Fibroblast of peridontal ligament (primary cell): ENCODE measurements at regions not wholly inside any gene's neighbourhood (a gene's known extent, or its start where the extent isn't known, plus 50 kb on each side); places are given as distances from the start of the nearest gene placed in this dataset.
"Not testable (repeated sequence)": the region's sequence is repeated elsewhere in the genome, so short reads cannot be mapped to it uniquely, and the experiment has no call there.

ENCODE experiments used
- DNase-seq: peaks from one replicate; pipeline ENCODE4 v3.0.0-alpha.2; 2010; ENCODE audit errors: extremely low read depth

GRCh38 chr1:177891809-177892208 lies 78.0 kb downstream of the SEC16B start:
- DNase-seq = no peak

DNA sequence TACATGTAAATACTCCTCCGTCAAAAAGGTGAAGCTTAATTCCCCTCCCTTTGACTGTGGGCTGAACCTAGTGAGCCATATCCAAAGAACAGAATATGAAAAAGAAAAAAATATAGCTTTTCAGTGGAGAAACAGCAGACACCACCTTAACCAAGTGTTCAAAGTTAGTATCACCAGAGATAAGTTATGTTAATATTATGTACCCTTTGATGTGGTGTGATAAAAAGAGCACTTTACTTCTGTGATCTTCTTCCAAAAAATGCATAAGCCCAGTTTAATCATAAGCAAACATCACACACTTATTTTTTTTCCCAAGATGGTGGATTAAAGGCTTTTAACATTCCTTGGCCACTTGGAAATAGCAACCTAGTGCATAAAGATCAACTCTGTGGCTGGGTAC lies 79.4 kb downstream of the SEC16B start:
- no peak for DNase-seq

DNA sequence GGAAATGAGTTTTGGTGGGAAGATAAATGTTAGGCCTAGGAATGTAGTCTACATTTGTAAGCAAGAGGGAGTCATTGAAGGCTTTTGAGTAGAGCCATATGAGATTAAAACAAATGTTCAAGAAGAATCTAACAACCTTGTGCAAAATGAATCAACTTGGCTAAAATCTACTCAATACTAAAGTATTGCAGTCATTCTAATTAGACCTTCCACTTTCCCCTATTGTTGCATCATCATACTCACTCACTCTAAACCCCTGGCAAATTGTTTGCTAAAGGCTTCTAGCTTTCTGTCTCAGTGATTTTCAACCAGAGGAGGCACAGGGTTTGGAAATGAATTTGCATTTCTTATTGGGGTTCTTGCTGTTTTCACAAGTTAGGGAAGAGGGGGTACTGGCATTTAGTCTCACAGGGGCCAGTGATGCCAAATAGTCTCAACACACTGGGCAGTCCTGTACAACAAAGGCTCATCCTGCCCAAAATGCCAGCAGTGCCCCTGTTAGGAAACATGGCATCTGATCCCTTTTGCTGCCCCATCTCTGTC lies 85.3 kb downstream of the SEC16B start:
- peak; percentile 31 for DNase-seq

DNA sequence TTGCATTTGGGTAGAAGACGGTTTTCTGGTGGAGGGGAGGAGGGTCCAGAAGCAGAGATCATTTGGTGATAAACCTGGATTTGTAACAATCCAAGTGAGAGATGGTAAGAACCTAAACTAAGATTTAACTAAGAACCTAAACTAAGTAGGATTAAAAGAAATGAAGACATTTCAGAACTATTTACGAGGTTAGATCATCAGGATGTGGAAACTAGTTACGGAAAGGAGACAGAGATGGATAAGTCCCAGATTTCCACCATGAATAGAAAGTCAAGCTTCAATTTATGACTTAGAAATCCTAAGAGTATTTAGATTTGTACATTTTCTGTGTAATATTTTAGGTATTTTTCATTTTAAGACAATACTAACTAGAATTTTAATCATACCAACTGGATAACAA lies 86.3 kb downstream of the SEC16B start:
- no peak for DNase-seq

DNA sequence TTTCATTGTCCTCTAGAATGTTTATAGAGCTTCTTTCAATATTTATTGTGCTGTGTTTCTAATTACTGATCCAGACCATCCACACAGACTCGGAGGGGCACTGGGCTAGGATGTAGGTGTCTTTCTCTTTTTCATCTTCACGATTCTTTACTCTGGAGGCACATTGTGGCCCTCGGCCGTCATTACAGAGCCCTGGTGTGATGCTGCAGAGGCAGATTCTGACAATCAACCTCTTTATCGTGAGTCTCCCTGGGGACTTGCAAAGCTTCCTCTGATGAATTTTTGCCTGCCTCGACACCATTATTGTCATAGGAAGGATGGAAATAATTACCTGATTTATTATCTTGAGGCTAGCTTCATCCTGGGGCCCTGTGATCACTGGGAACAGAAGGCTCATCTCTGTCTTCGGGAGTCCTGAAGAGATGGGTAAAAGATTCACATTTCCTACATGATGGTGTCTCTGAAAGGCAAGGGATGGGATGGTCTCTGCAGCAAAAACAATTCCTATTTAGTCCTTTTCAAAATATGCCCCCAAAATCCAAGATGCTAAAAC lies 89.4 kb downstream of the SEC16B start:
- no peak for DNase-seq

DNA sequence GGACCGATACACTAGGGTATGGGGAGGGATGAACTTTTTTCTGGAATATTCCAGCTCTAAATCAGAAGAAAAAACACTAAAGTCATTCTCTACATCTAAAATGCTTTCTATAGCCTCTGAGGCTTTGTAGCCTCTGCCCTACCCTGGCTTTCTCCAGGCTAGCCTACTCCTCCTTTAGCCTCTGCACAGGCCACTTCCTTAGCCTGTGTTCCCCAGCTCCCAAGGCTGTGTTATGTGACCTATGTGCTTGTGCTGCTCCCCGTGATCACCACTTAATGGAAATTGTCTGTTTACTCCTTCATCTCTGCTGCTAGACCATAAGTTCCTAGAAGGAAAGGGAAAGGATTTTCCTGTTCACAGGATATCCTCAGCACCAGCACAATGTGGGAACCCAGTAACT lies 92.8 kb downstream of the SEC16B start:
- no peak for DNase-seq

DNA sequence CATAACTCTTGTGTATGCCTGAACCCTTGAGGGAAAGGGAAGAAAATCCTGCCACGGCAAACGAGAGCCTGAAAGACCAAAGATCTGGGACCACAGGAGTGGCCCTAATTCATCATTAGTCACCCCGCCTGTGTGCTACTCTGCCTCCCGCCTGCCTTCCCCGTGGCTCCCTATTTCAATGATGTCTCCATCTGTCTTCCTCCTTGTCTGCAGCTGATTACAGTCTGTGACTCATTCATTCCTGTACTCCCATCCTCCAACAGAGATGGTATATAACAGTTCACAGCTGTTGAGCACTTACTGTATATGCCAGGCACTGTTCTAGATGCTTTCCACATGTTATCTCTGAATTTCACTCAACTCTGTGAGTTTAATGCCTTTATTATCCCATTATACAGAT lies 96.6 kb downstream of the SEC16B start:
- DNase-seq = peak; percentile 90

DNA sequence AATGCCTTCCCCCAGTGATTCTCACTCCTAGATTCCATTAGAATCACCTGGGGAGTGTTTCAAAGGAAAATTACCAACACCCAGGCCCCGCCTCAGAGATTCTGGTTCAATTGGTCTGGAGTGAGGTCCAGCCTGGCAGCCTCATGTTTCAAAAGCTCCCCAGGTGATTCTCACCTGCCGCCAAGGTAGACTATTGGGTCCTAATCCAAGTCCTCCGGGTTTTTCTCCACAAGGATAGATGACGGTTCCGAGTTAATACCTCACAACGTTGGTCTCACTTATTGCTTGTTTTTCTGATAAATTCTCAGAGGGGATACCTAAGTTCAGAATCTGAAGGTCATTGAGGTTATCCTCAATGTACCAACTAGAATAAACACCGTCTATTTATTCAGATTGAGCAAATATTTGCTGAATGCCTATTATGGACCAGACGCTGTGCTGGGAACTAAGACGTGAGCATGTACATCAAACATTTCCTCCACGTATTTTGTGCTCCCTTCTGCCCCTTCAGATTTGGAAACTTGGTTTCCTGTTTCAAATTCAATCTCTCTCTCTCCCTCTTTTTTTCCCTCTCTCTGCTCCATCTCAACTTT lies 97.5 kb downstream of the SEC16B start:
- DNase-seq = no peak

DNA sequence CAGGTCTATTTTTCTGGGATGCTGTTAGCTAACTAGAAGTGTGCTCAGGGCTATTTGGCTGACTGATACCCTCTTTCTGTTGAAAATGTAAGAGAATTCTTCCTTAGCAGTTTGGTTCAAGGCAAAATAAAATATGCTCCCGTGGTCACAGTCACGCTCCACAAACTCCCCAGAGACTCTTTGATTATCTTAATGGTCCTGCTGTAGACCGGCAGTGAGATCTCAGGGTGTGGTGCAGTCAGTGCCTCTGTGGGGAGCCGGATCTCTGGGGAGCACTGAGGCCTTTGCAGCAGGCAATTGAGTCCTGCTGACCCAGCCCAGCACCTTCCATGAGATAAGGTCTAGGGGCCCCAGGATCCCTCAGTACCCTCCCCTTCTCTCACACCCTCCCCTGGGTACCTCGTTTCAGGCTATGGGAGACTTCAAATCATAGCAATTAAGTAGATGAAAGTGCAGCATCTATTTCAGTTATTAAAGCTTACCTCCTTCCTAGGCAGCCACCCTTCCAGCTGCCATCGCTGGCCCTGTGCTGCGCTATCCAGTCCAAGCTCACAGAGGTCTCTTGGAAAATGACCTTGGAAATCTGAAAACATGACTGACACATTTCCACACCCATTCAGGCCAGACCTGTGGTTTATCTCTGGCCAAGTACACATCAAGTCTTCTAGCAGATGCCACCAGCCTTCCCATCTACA lies 98.1 kb downstream of the SEC16B start:
- peak; percentile 5 for DNase-seq

GRCh38 chr1:177869586-177869985 lies 100.3 kb downstream of the SEC16B start:
- no peak for DNase-seq

GRCh38 chr1:177869011-177869410 lies 100.8 kb downstream of the SEC16B start:
- not testable (repeated sequence) for DNase-seq

GRCh38 chr1:177865807-177866206 lies 104.1 kb downstream of the SEC16B start:
- DNase-seq = no peak

DNA sequence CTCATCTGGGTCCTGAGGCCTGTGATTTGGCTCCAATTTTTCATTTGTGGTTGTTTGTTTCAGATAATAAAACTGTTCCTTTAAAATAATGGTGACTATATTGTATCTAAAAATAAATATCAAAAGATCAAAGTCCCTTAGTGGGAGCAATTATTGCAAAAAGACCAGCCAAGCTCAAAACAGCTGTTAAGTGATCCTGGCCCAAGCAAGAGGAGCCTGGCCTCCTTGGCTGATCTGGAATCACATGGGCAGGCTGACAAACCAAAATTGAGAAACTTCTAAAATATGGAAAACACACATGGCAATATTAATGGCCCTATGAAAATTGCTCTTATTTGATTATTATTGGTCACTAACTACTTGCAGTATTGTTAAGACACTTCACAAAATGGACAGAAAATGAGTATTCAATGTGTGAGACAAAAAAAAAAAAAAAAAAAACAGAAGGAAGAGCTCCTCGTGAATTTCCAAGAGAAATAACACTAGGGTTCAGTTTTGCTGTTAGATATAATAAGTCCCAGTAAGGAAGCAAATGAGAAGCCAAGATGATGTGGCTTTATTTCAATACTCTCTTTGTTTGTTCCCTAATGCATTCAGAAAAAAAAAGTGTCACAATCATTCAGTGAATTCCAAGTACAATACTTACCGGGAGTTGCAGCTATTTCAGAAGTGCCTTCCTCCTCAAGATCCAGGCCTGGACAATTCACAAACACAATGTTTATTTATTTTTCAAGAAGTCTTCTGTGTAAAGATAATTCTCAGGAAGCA lies 105.1 kb downstream of the SEC16B start:
- DNase-seq = peak; percentile 41

DNA sequence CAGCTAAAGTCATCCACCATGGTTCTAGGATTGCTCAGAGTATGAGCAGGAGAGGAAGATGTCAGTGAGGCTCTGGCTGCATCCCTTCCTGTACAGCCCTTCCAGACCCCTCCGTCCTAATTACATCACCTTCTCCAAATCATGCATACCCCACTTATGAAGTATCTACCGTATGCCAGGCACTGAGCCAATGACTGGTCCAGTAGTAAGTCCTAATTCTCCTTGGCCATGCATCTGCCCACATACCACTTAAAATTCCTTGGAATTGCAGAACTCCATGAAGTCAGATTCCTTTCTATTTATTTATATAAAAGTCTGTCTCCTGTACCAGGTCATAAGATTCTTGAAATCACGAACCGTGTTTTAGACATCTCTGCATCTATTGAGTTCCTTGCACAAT lies 106.1 kb downstream of the SEC16B start:
- peak; percentile 9 for DNase-seq

- no peak for DNase-seq
Measured at GRCh38 chr1:177862916-177863315, 106.9 kb downstream of the SEC16B start.

GRCh38 chr1:177859572-177859971 lies 110.3 kb downstream of the SEC16B start:
- no peak for DNase-seq

DNA sequence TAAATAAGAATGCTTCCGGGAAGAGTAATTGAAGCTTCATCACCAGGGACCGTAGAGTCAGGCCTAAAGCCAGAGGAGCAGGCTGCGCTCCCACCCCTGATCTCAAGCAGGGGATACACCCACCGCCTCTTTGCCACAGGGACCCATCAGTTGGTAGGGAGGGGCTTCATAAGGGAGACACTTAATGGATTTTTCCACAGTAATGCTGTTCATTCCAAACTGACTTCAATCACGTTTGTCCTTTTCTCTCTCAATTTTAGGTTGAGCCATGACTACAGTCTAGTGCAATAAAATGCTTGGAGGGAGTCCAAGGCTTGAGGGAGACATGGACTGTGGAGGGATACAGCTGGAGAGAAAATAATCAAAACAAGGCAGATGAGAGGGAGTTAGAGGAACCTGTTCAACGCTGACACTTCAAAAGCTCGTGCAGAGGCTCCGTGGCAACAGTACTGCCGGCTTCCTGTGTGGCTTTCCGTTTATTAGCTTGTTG lies 111.5 kb downstream of the SEC16B start:
- peak; percentile 23 for DNase-seq

GRCh38 chr1:177857285-177857684 lies 112.6 kb downstream of the SEC16B start:
- DNase-seq = no peak

DNA sequence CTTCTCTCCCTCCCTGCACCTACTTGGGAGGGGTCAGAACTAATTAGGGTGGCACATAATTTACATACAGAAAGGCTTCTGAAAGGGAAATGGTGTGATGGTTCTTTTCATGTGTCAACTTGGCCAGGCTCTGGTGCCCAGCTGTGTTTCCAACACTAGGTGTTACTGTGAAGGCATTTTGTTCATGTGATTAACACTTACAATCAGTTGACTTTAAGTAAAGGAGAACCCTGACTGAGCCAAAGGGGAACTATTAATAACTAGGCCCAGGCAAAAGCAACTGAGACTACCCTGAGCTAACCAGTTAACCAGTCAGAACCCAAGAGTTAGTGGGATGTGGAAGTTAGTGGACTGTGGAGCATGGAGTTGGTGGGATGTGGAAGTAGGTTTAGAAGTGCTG lies 114.9 kb downstream of the SEC16B start:
- DNase-seq = no peak

- DNase-seq = no peak
Measured at GRCh38 chr1:177849579-177850290, 120.1 kb downstream of the SEC16B start.

DNA sequence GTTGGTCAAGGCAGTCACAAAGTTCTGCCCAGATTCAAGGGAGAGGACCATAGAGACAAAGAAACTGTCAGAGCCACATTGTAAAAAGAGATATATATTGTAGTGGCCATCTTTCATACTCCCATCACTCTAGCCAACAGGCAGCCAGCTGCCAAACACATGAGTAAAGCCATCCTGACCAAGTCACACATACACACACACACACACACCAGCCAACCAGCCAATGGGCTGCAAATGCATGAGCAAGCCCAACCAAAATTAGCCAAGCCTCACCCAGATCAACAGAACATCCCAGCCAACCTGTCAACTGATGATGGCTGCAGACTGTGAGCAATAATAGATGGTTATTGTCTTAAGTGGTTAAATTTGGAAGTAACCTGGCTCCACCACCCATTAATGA lies 120.7 kb downstream of the SEC16B start:
- DNase-seq = peak; percentile 18

DNA sequence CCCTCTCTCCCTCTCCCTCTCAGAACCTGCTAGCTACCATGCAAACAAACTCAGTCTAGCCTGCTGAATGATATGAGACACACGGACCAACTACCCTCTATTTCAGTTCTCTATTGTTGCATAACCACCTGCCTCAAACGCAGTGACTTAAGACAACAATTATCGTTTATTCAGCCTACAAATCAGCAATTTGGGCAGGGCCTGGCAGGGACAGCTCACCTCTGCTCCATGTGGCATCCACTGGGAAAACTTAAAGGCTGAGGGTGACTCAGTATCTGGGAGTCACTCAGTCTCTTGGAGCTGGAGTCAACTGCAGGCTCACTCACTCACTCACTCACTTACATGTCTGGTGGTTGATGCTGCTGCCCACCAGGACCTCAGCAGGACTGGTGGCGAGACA lies 121.3 kb downstream of the SEC16B start:
- DNase-seq = no peak
